ENCODE measurements at regions not wholly inside any gene's neighbourhood (a gene's known extent, or its start where the extent isn't known, plus 50 kb on each side); places are given as distances from the start of the nearest gene placed in this dataset.
A peak's percentile ranks its signal among the peaks of the same experiment; 100 is the strongest.

DNA sequence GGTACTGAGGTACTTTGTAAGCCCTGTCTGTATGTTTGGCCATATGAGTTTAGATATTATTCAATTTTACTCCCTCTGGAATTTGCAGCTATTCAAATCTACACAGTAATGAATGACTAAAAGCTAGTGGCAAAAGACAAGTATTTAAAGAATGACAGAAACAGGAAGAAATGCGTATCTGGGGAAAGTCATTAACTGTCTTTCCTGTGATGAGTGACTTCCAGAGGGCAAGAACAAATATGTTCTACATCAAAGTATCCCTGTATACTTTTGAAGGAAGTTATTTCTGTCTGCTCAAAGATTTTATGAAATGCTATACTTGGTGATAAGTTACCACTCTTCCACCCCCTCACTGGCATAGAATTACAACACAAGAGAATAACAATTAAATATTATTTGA lies 489.3 kb upstream of the SOX9 start:
- no peak overlapping the region for H3K27ac ChIP-seq (ENCODE audit: low read depth in 2 of 2, low read length in 2 of 2)
- no peaks in the 10 kb centered on the region for H3K27me3 ChIP-seq (ENCODE audit: control insufficient read depth, insufficient read depth, low read length)
- no peaks in the 10 kb centered on the region for H3K9me3 ChIP-seq (ENCODE audit: control insufficient read depth in 2 of 3, insufficient read depth in 1 of 3, low read length in 3 of 3)
- TF ChIP-seq, protein P1, sequence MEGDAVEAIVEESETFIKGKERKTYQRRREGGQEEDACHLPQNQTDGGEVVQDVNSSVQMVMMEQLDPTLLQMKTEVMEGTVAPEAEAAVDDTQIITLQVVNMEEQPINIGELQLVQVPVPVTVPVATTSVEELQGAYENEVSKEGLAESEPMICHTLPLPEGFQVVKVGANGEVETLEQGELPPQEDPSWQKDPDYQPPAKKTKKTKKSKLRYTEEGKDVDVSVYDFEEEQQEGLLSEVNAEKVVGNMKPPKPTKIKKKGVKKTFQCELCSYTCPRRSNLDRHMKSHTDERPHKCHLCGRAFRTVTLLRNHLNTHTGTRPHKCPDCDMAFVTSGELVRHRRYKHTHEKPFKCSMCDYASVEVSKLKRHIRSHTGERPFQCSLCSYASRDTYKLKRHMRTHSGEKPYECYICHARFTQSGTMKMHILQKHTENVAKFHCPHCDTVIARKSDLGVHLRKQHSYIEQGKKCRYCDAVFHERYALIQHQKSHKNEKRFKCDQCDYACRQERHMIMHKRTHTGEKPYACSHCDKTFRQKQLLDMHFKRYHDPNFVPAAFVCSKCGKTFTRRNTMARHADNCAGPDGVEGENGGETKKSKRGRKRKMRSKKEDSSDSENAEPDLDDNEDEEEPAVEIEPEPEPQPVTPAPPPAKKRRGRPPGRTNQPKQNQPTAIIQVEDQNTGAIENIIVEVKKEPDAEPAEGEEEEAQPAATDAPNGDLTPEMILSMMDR (IDR thresholded peaks at IDR 0.05; ENCODE audit: borderline replicate concordance, extremely low read depth, insufficient read depth) = no peak
- intact Hi-C loops (cut with DNase I) = no loop called here
- FAIRE-seq (no peak), DNase-seq (peak in 1 of 5 donors; percentile 3)
- H3K4me3 ChIP-seq (ENCODE audit: low read length in 3 of 3) = no peak overlapping the region
- H3K9ac ChIP-seq (ENCODE audit: low read length in 3 of 3) = no peak overlapping the region
- H3K4me1 ChIP-seq (ENCODE audit: control insufficient read depth in 2 of 3, insufficient read depth in 2 of 3, low read depth in 1 of 3, low read length in 3 of 3) = no peaks in the 10 kb centered on the region
- no peaks in the 10 kb centered on the region for H3K36me3 ChIP-seq (ENCODE audit: control insufficient read depth in 2 of 3, insufficient read depth in 3 of 3, low read length in 3 of 3)

DNA sequence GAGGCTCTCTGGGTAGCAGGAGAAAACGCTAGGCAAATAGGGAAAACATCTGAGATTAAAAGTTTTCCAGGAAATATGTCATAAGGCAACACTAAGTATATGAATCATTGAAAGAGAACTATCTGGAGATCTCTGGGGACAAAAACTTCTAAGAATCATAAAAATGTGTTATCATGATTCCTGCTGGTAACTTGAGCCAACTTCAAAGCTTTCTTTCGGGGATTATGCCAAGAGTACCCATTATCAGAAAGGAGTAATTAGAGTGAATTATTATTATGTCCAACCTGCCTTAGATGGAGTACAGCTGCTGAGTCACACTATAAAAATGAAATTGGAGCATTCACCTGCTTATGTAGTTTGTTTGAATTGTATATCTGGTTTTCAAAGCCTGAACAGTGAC lies 488.5 kb upstream of the SOX9 start:
- TF ChIP-seq, protein P1 (IDR thresholded peaks at IDR 0.05; ENCODE audit: borderline replicate concordance, extremely low read depth, insufficient read depth) = no peak
- Histone ChIP-seq H3K36me3 (ENCODE audit: control insufficient read depth in 2 of 3, insufficient read depth in 3 of 3, low read length in 3 of 3) (no peaks in the 10 kb centered on the region), H3K27me3 (ENCODE audit: control insufficient read depth, insufficient read depth, low read length) (no peaks in the 10 kb centered on the region), H3K9me3 (ENCODE audit: control insufficient read depth in 2 of 3, insufficient read depth in 1 of 3, low read length in 3 of 3) (no peaks in the 10 kb centered on the region), H3K27ac (ENCODE audit: low read depth in 2 of 2, low read length in 2 of 2) (no peak overlapping the region), H3K9ac (ENCODE audit: low read length in 3 of 3) (no peak overlapping the region), H3K4me1 (ENCODE audit: control insufficient read depth in 2 of 3, insufficient read depth in 2 of 3, low read depth in 1 of 3, low read length in 3 of 3) (no peaks in the 10 kb centered on the region), H3K4me3 (ENCODE audit: low read length in 3 of 3) (no peak overlapping the region)
- intact Hi-C loops (cut with DNase I) = no loop called here
- FAIRE-seq (no peak), DNase-seq (peak in 2 of 5 donors; percentile 56 to 76)

DNA sequence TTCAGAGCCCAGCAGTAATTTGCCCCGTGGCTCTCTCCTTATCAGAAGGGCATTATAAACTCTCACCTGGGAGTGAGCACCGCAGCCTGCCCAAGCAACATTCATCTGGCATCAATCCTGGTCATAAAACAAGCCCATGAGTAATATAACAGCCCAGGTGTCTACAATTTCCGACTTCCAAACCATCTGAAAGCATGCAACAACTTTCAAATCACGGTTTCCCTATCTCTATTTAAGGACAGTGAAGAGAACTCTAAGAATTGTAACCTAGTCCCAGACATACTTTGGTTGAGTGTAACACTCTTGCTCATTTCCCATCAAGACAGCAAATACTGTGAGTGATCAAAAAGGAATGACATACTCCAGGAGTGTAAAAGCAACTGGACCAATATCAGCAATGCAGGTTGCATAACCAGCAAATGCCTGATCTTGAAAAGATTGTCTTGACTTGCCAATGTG lies 487.4 kb upstream of the SOX9 start:
- Histone ChIP-seq H3K27me3 (ENCODE audit: control insufficient read depth, insufficient read depth, low read length) (no peaks in the 10 kb centered on the region), H3K9me3 (ENCODE audit: control insufficient read depth in 2 of 3, insufficient read depth in 1 of 3, low read length in 3 of 3) (no peaks in the 10 kb centered on the region), H3K36me3 (ENCODE audit: control insufficient read depth in 2 of 3, insufficient read depth in 3 of 3, low read length in 3 of 3) (no peaks in the 10 kb centered on the region), H3K4me1 (ENCODE audit: control insufficient read depth in 2 of 3, insufficient read depth in 2 of 3, low read depth in 1 of 3, low read length in 3 of 3) (no peaks in the 10 kb centered on the region), H3K27ac (ENCODE audit: low read depth in 2 of 2, low read length in 2 of 2) (no peak overlapping the region), H3K9ac (ENCODE audit: low read length in 3 of 3) (no peak overlapping the region), H3K4me3 (ENCODE audit: low read length in 3 of 3) (no peak overlapping the region)
- no peak for FAIRE-seq
- DNase-seq = no peak
- intact Hi-C loops (cut with DNase I) = no loop called here
- TF ChIP-seq, protein P1 (IDR thresholded peaks at IDR 0.05; ENCODE audit: borderline replicate concordance, extremely low read depth, insufficient read depth) = no peak

DNA sequence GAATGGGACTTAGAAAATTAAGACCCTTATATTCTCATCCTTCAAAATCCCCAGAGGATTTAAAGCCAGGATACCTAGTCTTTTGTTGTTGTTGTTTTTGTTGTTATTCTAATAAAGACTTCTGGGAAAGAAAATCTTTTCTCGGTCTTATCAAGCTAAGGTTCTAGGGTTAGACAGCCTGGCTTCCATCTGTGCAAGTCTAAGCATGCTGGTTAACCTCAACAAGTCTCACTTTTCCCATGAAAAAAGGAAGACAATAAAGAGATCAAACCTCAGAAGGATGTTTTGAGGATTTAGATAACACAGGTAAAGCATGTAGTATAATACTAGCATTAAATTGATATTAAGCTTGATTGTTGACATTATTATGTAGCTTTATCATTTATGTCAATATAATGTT lies 486.4 kb upstream of the SOX9 start:
- no peak for FAIRE-seq
- intact Hi-C loops (cut with DNase I) = no loop called here

More for the DNA sequence above, 486.4 kb upstream of the SOX9 start:
- no peaks in the 10 kb centered on the region for H3K9me3 ChIP-seq (ENCODE audit: control insufficient read depth in 2 of 3, insufficient read depth in 1 of 3, low read length in 3 of 3)
- DNase-seq = no peak
- no peaks in the 10 kb centered on the region for H3K36me3 ChIP-seq (ENCODE audit: control insufficient read depth in 2 of 3, insufficient read depth in 3 of 3, low read length in 3 of 3)
- H3K4me1 ChIP-seq (ENCODE audit: control insufficient read depth in 2 of 3, insufficient read depth in 2 of 3, low read depth in 1 of 3, low read length in 3 of 3) = no peaks in the 10 kb centered on the region
- no peak overlapping the region for H3K4me3 ChIP-seq (ENCODE audit: low read length in 3 of 3)
- H3K27me3 ChIP-seq (ENCODE audit: control insufficient read depth, insufficient read depth, low read length) = no peaks in the 10 kb centered on the region
- no peak overlapping the region for H3K27ac ChIP-seq (ENCODE audit: low read depth in 2 of 2, low read length in 2 of 2)
- H3K9ac ChIP-seq (ENCODE audit: low read length in 3 of 3) = no peak overlapping the region
- TF ChIP-seq, protein P1 (IDR thresholded peaks at IDR 0.05; ENCODE audit: borderline replicate concordance, extremely low read depth, insufficient read depth) = no peak

Measured in kidney (tissue), 13 donors.